ENCODE measurements at regions not wholly inside any gene's neighbourhood (a gene's known extent, or its start where the extent isn't known, plus 50 kb on each side); places are given as distances from the start of the nearest gene placed in this dataset.

- TF ChIP-seq ZNF277 (CRISPR knock-in tag; IDR thresholded peaks at IDR 0.05; ENCODE audit: borderline replicate concordance) (no peak), YBX1 (IDR thresholded peaks at IDR 0.05) (no peak), CBX5 (IDR thresholded peaks at IDR 0.05; ENCODE audit: borderline replicate concordance, low read depth) (no peak), ZNF311 (CRISPR knock-in tag; IDR thresholded peaks at IDR 0.05) (no peak), CUX1 (CRISPR knock-in tag; IDR thresholded peaks at IDR 0.05) (no peak), ASH1L (IDR thresholded peaks at IDR 0.05; ENCODE audit: borderline replicate concordance, low read depth, partially characterized antibody) (no peak), XRCC5 (IDR thresholded peaks at IDR 0.05; ENCODE audit: low read depth, low read length) (no peak), SRF (CRISPR knock-in tag; IDR thresholded peaks at IDR 0.05) (no peak), ZNF140 (CRISPR knock-in tag; IDR thresholded peaks at IDR 0.05) (no peak), CCAR2 (IDR thresholded peaks at IDR 0.05; ENCODE audit: low read depth, low read length) (no peak), ESRRB (CRISPR knock-in tag; IDR thresholded peaks at IDR 0.05; ENCODE audit: borderline replicate concordance) (no peak), KHSRP (IDR thresholded peaks at IDR 0.05) (no peak), GTF2F1 (IDR thresholded peaks at IDR 0.05; ENCODE audit: low read depth, low read length) (no peak), MXI1 (IDR thresholded peaks at IDR 0.05; ENCODE audit: low read depth, low read length) (no peak), TGIF2 (CRISPR knock-in tag; IDR thresholded peaks at IDR 0.05) (no peak), YY1 (IDR thresholded peaks at IDR 0.05; ENCODE audit: borderline replicate concordance in 1 of 3, control insufficient read depth in 1 of 3, extremely low read depth in 1 of 3, insufficient read depth in 3 of 3, insufficient read length in 1 of 3, insufficient replicate concordance in 2 of 3, low read depth in 1 of 3, low read length in 2 of 3) (no peak), SMAD2 (IDR thresholded peaks at IDR 0.05; ENCODE audit: low read depth, low read length) (no peak), MXD1 (CRISPR knock-in tag; IDR thresholded peaks at IDR 0.05; ENCODE audit: borderline replicate concordance, poor library complexity, severe bottlenecking) (no peak), ESRRA (IDR thresholded peaks at IDR 0.05; ENCODE audit: borderline replicate concordance, low read depth) (no peak), ZNF354B (CRISPR knock-in tag; IDR thresholded peaks at IDR 0.05) (no peak), ZNF75A (CRISPR knock-in tag; IDR thresholded peaks at IDR 0.05) (no peak), DNMT1 (IDR thresholded peaks at IDR 0.05) (no peak), SREBF2 (CRISPR knock-in tag; IDR thresholded peaks at IDR 0.05) (no peak)
Observed at GRCh38 chr21:20258542-20258941, 739.7 kb upstream of the NCAM2 start (continued).

Measured in K562 (cell line).